HG03469 (cell line): ENCODE measurements at regions not wholly inside any gene's neighbourhood (a gene's known extent, or its start where the extent isn't known, plus 50 kb on each side); places are given as distances from the start of the nearest gene placed in this dataset.
"Not testable (repeated sequence)": the region's sequence is repeated elsewhere in the genome, so short reads cannot be mapped to it uniquely, and the experiment has no call there.

Experiments
- ATAC-seq: cut with Tn5 transposase; IDR thresholded peaks from one replicate; pipeline ENCODE4 v1.9.1; 2021; ENCODE audit warnings: mild to moderate bottlenecking, moderate library complexity, moderate number of reproducible peaks; ENCODE audit not compliant: unreplicated experiment

DNA sequence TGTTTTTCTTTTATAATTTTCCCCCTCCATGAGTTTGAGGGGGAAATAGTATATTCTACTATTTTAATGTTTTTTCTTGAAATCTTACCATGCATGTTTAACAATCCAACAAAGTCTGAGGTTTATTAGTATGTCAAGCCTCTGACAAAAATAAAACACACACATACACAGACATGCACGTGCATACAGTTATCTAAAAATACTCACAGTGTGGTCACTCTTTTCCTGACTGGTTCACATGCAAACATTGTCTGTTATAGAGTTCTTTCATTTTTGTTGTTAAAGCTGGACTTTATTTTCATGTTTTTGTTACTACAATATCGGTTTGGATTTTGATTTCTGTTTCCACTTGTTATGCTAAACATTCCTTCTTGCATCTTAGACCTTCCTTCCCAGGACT lies 236.6 kb downstream of the MFSD1 start:
- ATAC-seq: peak; percentile 48

DNA sequence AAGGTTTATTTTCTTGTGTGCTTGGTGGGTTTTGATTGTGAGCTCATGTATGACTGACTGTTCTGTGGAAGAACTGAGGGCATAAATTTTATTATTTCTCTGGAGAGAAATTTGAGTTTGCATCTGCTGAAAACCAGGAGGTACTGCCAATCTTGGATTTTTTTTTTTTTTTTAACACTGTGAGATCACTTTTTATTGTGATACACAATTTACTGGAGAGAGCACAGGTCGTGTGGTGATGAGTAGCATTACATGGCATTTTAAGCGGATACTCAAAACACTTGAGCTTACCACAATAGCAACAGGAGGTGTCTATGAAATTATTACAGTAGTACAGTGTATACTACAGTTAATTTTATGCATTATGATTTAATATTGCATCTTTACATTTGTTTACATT lies 237.4 kb downstream of the MFSD1 start:
- ATAC-seq: no peak

DNA sequence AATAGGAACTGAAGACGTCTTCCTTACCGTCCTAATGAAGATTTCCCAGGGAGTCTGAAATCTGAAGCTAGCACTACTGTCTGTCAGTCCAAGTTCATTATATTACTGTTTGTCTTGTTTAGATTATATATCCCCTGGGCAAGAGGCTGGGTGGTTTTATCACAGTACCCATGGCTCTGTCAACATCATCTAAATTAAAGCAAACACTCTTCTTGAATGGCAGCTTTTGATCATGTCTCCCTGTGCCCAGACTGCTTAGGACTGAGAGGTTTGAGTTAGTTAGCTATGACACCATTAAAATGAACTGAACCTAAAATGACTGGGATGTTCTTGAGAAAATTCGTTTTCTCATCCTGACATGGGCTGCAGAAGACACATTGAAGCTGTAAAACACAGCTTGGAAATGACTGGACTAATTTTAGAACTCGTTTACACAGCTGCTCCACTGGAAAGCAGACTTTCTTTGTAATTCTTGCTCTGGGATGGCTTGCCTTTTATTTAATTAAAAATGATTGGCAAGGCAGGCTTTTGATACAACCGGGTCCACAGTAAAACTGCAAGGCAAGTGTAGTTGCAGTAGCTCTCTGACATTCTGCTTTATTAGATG lies 243.5 kb downstream of the MFSD1 start:
- no peak for ATAC-seq

DNA sequence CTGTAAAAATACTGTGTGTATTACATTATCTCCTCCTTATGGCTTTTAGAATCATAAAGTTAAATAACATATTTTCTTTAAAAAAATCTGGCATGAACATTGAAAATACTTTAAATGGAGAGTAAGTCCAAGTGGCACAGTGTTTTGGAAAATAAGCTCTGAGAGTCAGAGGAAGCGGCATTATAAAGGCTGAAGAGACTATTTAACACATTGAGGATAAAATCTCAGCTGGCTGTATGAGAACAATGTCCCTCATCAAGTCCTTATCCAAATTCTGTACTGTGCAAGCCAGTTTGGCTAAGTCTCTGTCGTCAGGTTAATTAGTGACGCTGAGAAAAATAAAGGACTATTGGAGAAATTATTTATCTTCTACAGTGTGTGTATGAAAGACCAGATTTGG lies 245.5 kb downstream of the MFSD1 start:
- no peak for ATAC-seq

DNA sequence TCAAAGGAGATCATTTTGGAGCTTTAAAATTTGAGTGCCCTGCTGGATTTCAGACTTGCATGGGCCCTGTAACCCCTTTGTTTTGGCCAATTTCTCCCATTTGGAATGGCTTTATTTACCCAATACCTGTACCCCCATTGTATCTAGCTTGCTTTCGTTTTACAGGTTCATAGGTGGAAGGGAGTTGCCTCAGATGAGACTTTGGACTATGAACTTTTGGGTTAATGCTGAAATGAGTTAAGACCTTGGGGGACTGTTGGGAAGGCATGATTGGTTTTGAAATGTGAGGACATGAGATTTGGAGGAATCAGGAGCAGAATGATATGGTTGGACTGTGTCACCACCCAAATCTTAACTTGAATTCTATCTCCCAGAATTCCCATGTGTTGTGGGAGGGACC lies 250.6 kb downstream of the MFSD1 start:
- not testable (repeated sequence) for ATAC-seq

DNA sequence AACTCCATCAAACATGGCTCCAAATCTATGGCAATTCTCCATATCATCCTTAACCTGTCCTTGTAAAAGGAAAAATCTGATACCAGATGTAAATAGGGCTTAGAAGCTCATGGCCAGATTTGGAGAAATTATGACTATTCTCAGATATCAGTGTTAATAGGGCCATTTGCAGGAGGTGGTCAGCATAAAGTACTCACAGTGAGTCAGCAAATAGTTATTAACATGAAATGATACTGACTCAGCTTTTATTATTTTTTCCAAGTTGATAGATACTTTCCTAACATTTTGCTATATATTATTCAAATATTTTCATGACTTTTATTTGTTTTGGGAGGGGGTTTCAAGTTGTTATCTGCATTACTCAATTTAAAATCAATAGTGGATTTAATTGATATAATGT lies 255.8 kb downstream of the MFSD1 start:
- no peak for ATAC-seq

- no peak for ATAC-seq
Observed at GRCh38 chr3:159058859-159059258, 257.0 kb downstream of the MFSD1 start.

- no peak for ATAC-seq
Observed at GRCh38 chr3:159059395-159059794, 257.5 kb downstream of the MFSD1 start.

- ATAC-seq: no peak
Observed at GRCh38 chr3:159062734-159063410, 261.0 kb downstream of the MFSD1 start.

DNA sequence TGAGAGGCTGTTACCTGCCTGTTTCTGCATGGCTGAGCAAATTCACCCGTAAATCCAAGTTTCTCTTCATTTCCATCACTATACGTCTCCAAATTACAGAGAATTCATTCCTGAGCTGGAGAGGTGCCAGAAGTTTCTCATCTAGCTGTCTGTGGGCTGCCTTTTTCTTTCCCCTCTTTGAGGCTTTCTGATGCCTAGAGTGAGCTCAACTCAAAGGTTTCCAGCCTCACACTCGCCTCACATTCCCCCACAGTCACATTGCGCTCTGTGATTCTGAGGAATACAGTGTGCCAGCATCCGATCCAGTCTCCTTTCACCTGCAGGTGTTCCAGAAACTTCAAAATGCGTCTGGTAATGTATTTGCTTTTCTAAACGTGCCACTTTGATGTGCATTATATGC lies 267.2 kb downstream of the MFSD1 start, which contains the start of gene IQCJ:
Gene IQCJ, plus strand, starts transcription at position 229 of the 400 bp plus-strand sequence.
- no peak for ATAC-seq

DNA sequence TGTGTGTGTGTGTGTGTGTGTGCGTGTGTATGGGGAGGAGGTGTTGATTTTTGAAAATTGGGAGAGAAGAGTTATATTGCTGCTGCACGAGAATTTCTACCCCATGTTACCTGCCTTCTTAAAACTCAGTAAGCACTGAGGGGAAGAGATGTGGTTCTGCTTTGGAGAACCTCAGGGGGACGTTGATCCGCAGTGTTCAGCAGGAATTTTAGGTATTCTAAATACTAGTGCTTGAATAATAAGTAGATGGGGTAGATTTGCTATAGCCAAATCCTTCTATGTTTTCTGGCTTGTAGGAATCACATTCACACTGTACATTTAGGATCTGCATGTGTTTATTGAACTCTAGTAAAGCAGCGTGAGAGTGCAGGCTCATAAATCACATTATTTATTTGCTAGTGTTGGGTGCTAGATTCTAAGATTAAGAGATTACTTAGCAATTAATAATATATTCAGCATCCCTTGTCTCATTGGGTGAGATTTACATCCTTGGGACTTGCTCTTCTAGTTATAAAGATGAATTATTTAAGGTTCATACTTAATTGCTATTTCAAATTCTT lies 268.1 kb downstream of the MFSD1 start:
- no peak for ATAC-seq

DNA sequence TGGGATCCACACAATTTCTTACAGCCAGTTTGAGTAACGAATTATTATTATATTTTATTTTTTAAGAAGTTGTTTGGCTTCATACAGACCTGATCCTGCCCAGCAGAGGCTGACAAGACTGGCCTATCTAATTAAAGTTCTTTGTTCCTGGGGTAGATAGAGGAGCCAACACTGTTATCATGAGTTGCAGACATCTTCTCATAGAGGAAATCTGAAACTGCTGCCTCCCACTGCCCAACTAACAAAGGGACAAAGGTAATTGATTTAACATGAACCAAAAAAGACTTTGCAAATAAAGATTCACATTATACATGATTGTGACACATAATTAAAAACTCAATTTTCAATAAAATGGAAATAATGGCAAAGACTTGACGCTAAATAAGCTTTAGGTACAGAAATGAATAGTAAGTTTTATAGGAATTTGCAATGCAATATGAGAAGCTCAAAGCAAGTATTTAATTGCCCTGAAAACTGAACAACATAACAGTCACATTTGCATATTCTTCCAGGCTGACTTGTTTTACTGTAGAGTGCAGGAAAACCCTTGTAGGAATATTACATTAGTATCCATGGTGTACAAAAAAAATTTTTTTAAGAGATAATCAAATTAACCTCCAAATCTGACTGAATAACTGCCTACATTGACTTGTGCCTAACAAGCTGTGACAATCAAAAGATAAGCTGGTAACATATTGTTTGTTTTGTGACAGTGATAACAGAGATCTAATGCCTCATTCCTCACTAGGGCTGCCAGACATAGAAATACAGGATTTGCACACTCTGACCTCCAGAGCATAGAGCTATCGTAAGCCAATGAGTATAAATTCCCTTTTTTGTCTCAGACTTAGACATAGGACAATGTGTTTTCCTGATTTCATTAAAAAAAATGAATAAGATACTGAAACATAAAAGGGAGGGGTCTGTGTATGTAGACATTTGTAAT lies 273.2 kb downstream of the MFSD1 start:
- ATAC-seq: no peak

DNA sequence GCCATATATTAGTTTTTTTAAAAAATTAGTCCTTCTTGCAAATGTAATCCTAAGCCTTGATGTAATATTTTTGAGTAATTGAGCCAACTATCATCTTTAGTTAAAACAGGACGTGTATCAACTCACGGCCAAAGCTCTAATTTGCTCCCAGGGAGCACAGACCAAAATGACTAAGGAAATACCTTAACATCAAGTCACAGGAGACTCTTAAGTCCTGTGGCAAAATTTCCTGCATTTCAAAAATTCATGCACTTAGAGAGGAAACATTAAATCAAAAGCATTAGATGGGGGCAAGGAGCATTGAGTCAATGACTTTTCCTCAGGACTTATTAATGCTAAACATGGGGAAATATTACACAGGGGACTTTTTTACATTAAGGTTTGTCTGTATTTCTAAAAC lies 276.0 kb downstream of the MFSD1 start:
- no peak for ATAC-seq

DNA sequence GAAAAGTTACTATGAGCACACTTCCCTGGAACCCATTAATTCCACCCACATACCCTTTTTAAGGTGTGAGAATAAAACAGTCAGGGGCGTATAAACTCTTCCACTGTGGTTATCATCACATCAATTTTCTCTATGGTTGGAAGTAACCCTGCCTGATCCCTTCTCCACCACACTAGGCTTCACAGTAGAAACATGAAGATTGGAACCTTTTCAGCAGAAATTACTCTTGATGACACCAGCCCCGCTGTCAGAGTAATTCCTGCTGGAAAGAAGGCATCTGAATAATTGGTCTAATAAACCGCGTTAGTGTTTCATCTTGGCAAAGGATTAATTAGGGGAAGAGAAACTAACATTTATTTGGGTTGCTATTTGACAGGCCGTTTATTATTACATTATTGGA lies 278.4 kb downstream of the MFSD1 start:
- ATAC-seq: no peak

DNA sequence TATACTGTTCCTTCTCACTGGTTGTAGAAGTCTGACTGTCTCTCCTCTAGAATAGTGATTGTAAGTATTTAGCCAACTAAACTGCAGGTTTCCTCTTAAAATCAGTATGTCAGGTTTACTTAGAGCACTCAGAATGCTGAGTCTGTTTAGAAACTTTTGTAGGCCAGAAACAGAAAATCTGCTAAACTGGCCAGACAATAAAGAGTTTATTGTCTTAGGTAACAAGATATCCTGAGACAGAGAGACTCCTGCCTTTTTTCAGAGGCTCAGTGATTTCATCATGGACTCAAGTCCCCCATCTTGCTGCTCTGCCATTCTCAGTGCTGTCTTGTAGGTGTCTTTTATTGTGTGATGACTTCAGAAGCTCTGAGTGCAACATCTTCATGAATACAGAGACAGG lies 279.0 kb downstream of the MFSD1 start:
- no peak for ATAC-seq

DNA sequence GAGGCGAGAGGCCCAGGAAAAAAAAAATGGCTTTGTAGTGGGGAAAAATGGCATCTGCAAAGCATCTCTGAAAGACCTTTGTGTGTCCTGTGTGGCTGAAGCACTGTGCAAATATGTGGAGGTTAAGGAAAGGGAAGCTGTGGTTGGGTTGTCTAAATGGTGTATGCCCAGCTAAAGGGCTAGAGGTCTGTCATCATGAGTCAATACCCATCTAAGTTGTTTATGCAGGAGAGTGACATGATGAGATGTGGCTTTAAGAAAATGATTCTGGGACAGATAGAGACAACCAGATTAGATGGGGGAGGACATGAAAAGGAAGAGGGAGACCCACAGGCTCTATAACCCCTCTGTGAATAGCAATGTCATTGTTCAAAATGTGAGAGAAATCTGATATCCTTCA lies 280.7 kb downstream of the MFSD1 start:
- ATAC-seq: no peak

DNA sequence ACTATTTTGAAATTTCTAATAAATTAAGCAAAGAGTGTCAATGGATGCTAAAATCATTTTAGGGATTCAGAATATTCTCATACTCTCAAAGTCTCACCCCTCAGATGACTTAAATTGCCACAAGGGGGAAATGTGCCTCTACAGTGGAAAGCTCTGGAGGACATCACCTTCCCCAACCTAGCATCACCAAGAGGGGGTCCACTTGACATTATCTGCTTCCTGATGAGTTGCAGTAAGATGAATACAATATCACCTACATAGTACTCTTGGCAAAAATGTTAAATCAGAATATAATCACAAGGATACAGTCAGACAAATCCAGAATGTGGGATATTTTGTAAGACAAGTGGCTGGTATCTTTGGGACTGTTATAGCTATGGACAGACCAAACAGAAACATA lies 290.1 kb downstream of the MFSD1 start:
- ATAC-seq: no peak

DNA sequence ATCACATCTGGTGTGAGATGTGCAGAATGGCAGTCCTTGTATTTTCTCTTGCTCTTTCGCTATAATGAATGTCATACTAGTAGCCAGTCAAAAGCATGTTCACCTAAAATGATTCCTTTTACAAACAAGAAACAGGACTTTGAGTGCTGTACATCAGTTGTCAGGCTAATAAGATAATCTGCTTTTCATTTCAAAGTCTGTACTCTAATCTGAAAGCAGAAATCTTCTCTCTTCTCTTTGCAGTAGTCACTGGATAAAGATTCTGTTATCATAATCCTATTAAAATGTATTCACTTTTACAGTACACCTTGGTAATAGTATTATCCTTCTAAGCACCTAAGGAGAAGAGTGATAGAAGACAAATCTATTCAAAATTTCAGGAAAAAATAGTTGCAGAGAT lies 300.1 kb downstream of the MFSD1 start:
- no peak for ATAC-seq

DNA sequence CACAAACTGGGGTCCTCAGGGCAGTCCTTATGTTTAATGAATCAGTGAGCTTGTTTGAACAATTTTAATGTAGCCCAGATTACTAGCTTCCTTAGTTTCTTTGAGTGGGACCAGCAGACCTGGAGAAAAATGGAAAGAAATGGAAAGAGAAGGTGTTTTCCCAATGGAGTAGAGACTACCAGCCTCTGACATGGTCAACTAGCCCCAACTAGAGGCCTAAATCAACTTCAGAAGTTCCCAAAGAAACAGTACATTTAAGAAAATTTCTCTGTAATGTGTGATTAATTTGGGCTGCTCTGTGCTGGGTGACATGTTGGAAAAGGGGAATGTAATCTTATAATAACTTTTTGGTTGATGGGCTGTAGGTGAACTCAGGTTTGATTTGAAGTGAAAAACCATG lies 310.9 kb downstream of the MFSD1 start:
- ATAC-seq: no peak

DNA sequence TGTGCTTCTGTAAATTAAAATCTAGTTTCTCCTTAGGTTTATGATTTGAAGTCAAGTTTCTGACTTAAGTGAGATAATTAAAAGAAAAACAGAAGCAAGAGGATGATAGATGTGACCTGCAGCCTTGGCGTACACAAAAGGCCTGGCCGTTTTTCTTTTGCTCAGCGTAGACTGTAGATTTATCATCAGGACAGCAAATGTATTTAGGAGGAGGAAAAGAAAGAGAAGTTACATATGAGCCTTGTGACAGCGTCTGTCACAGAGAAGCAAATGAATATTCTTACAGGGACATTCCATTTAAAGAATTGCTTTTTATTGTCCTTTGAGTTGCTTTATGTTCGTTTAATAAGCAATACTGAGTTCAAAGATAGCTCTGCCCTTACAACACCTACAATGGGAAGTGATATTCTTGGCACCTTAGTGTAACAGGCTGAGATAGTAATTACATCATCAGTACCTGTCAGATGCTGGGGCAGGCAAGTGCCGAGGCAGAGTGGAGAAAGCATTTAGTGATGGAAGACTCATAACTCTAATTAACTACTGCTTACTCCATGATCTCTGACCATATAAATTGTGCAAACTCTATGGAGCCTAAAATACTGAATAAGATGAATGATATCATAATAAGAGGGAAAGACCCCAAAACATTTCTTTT lies 311.5 kb downstream of the MFSD1 start:
- no peak for ATAC-seq

DNA sequence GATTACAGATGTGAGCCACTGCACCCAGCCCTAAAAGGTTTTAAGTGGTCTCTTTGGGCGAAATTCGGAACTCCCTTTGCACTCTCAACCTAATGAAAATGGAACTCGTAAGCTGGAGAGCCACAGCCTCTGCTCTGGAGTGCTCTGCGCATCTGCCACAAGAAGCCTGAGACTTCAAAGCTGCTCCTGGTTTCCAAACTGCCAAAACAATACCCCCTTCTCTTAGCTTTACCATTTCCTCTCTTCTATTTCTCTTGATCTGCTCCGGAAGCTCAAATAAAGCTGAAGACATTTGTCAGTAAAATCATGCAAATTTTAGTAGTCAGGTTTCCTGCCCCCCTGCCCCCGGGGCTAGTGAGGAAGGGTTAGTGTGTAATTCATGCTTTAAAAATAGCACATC lies 312.7 kb downstream of the MFSD1 start:
- ATAC-seq: no peak
